WERI-Rb-1 (cell line): ENCODE measurements at regions not wholly inside any gene's neighbourhood (a gene's known extent, or its start where the extent isn't known, plus 50 kb on each side); places are given as distances from the start of the nearest gene placed in this dataset.

Experiments
- DNase-seq: peaks from one replicate; pipeline ENCODE4 v3.0.0-alpha.2; 2020
- H3K27ac ChIP-seq: fragments of 250-450 bp; sonication (Bioruptor Pico); 2 replicates; pipeline ENCODE4 v1.5.1; 2020; ENCODE audit warnings: mild to moderate bottlenecking, moderate library complexity
- H3K27me3 ChIP-seq: fragments of 250-450 bp; sonication (Bioruptor Pico); 2 replicates; pipeline ENCODE4 v1.5.1; 2021; ENCODE audit warnings: mild to moderate bottlenecking, low read depth, moderate library complexity; ENCODE audit not compliant: insufficient read depth, severe bottlenecking
- H3K36me3 ChIP-seq: fragments of 250-450 bp; sonication (Bioruptor Pico); 2 replicates; pipeline ENCODE4 v1.5.1; 2020; ENCODE audit warnings: mild to moderate bottlenecking, moderate library complexity
- H3K4me3 ChIP-seq: 2 replicates; pipeline ENCODE4 v1.5.1; 2011; ENCODE audit warnings: low read depth, mild to moderate bottlenecking, control low read depth, low read length
- H3K9me3 ChIP-seq: fragments of 250-450 bp; sonication (Bioruptor Pico); 2 replicates; pipeline ENCODE4 v1.5.1; 2021; ENCODE audit warnings: mild to moderate bottlenecking, moderate library complexity; ENCODE audit not compliant: severe bottlenecking
- CTCF ChIP-seq: IDR thresholded peaks from 2 replicates; pipeline ENCODE4 v1.5.1; 2011; ENCODE audit warnings: low read depth, mild to moderate bottlenecking, control low read depth, inconsistent platforms, low read length

- no peaks in the 10 kb centered on the region for H3K36me3 ChIP-seq
- H3K4me3 ChIP-seq, result no peak overlapping the region
- TF ChIP-seq CTCF, result no peak
- H3K27me3 ChIP-seq, result no peaks in the 10 kb centered on the region
- DNase-seq, result no peak
- no peaks in the 10 kb centered on the region for H3K9me3 ChIP-seq
- no peak overlapping the region for H3K27ac ChIP-seq
Measured at GRCh38 chr10:105398202-105398601, 757.1 kb downstream of the SORCS3 start.

- Histone ChIP-seq H3K4me3 (no peak overlapping the region), H3K27me3 (no peaks in the 10 kb centered on the region), H3K27ac (no peak overlapping the region), H3K36me3 (no peaks in the 10 kb centered on the region), H3K9me3 (no peaks in the 10 kb centered on the region)
- DNase-seq, result no peak
- no peak for TF ChIP-seq CTCF
Measured at GRCh38 chr10:105391670-105392351, 750.7 kb downstream of the SORCS3 start.

- no peaks in the 10 kb centered on the region for H3K27me3 ChIP-seq
- TF ChIP-seq CTCF, result no peak
- no peak overlapping the region for H3K27ac ChIP-seq
- H3K4me3 ChIP-seq, result no peak overlapping the region
- no peak for DNase-seq
- no peaks in the 10 kb centered on the region for H3K36me3 ChIP-seq
- H3K9me3 ChIP-seq, result no peaks in the 10 kb centered on the region
Measured at GRCh38 chr10:105387971-105388370, 746.9 kb downstream of the SORCS3 start.

- no peaks in the 10 kb centered on the region for H3K27me3 ChIP-seq
- no peak overlapping the region for H3K4me3 ChIP-seq
- H3K27ac ChIP-seq, result no peak overlapping the region
- no peaks in the 10 kb centered on the region for H3K36me3 ChIP-seq
- no peak for DNase-seq
- no peak for TF ChIP-seq CTCF
- no peaks in the 10 kb centered on the region for H3K9me3 ChIP-seq
Measured at GRCh38 chr10:105383978-105384377, 742.9 kb downstream of the SORCS3 start.

- DNase-seq, result no peak
- no peaks in the 10 kb centered on the region for H3K36me3 ChIP-seq
- no peaks in the 10 kb centered on the region for H3K27me3 ChIP-seq
- H3K9me3 ChIP-seq, result no peaks in the 10 kb centered on the region
- H3K4me3 ChIP-seq, result no peak overlapping the region
- no peak for TF ChIP-seq CTCF
- no peak overlapping the region for H3K27ac ChIP-seq
Measured at GRCh38 chr10:105370692-105371091, 729.6 kb downstream of the SORCS3 start.

- no peak for DNase-seq
- TF ChIP-seq CTCF, result no peak
- H3K4me3 ChIP-seq, result no peak overlapping the region
- H3K27me3 ChIP-seq, result no peaks in the 10 kb centered on the region
- H3K36me3 ChIP-seq, result no peaks in the 10 kb centered on the region
- H3K9me3 ChIP-seq, result no peaks in the 10 kb centered on the region
- H3K27ac ChIP-seq, result no peak overlapping the region
Measured at GRCh38 chr10:105359708-105360107, 718.6 kb downstream of the SORCS3 start.
